ENCODE measurements at regions not wholly inside any gene's neighbourhood (a gene's known extent, or its start where the extent isn't known, plus 50 kb on each side); places are given as distances from the start of the nearest gene placed in this dataset.
A peak's percentile ranks its signal among the peaks of the same experiment; 100 is the strongest.
"Not testable (repeated sequence)": the region's sequence is repeated elsewhere in the genome, so short reads cannot be mapped to it uniquely, and the experiment has no call there.

DNA sequence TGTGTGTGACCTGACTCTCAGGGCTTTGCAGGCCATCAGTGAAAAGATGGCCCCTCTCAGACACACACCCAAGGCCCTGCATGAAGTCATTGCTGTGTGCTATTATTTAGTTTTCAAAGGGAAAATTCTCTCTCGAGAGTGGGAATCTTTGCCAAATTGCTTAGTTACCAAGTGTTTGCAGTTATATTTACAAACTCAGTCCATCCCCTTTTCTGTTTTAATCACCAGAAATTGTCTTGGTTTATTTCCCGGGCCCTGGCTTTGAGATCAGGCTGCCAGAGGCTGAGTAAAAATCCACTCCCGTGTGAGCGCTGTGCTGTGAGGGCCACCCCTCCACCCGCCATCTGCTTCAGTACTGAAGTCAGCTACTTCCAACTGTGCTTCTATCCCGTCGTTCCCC lies 163.1 kb downstream of the SOD2 start:
- Mint-ChIP-seq H3K4me3 (no peak overlapping the region), H3K9me3 (no peaks in the 10 kb centered on the region)

DNA sequence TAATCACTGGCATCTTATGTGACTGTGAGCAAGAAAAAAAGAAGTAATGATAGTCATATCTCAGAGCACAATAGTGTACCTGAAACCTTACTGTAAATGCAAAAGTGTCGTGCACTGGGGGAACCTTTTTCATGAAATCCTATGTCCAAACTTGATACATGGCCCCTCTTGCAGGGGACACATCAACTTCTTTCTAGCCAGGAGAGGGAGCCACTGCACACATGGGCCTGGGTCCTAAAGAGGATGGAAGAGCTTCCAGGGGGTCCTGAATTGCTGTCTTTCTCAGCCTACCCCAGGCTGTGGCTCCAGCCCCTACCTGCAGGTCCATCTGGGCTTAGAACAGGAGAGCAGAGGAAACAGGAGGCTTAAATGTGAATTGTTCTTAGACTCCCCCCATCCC lies 165.7 kb downstream of the SOD2 start:
- ATAC-seq (no peak), DNase-seq (ENCODE audit: low spot score) (no peak)
- Mint-ChIP-seq H3K4me1 (ENCODE audit: low read depth in 2 of 2) (no peaks in the 10 kb centered on the region), H3K27ac (no peak overlapping the region), H3K27me3 (peaks cover 23 to 54% of the 10 kb centered on the region in 2 donors), H3K9me3 (no peaks in the 10 kb centered on the region), H3K36me3 (no peaks in the 10 kb centered on the region), H3K4me3 (no peak overlapping the region)

More for the DNA sequence above, 163.1 kb downstream of the SOD2 start:
- DNase-seq (ENCODE audit: low spot score), result no peak
- H3K27ac Mint-ChIP-seq, result no peak overlapping the region
- H3K4me1 Mint-ChIP-seq (ENCODE audit: low read depth in 2 of 2), result no peaks in the 10 kb centered on the region
- H3K36me3 Mint-ChIP-seq, result no peaks in the 10 kb centered on the region
- no peak for ATAC-seq
- peaks cover 13 to 38% of the 10 kb centered on the region in 2 donors for H3K27me3 Mint-ChIP-seq

DNA sequence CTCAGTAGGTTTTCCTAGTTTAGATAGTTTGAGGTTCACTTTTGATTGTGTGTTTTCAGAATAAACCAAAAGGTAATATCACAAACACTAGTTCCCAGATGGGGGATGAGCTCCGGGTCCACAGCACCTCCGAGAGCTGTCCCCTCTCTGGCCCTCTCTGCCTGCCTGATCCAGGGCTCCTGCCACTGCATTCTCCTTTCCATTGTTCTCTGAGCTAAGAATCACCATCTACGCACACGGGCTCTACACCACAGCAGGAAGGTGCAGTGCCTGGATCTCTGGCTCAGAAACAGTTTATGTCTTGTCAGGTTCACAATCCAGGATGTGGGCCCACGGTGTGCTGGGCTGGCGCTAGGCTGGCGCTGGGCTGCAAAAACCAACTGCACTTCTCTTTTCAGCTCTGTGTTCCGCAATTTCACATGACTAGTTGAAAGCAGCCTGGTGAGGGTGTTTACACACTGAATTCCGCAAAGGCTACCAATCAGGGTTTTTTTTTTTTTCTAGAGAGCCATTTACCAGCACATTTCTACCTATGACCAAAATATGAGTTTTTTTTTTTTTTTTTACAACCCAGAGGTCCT lies 167.5 kb downstream of the SOD2 start:
- Mint-ChIP-seq H3K27me3 (peaks cover 23 to 54% of the 10 kb centered on the region in 2 donors), H3K36me3 (no peaks in the 10 kb centered on the region), H3K4me3 (no peak overlapping the region), H3K9me3 (no peaks in the 10 kb centered on the region), H3K27ac (no peak overlapping the region), H3K4me1 (ENCODE audit: low read depth in 2 of 2) (no peaks in the 10 kb centered on the region)
- DNase-seq (ENCODE audit: low spot score) (no peak), ATAC-seq (peak in 1 of 2 donors; percentile 38)

DNA sequence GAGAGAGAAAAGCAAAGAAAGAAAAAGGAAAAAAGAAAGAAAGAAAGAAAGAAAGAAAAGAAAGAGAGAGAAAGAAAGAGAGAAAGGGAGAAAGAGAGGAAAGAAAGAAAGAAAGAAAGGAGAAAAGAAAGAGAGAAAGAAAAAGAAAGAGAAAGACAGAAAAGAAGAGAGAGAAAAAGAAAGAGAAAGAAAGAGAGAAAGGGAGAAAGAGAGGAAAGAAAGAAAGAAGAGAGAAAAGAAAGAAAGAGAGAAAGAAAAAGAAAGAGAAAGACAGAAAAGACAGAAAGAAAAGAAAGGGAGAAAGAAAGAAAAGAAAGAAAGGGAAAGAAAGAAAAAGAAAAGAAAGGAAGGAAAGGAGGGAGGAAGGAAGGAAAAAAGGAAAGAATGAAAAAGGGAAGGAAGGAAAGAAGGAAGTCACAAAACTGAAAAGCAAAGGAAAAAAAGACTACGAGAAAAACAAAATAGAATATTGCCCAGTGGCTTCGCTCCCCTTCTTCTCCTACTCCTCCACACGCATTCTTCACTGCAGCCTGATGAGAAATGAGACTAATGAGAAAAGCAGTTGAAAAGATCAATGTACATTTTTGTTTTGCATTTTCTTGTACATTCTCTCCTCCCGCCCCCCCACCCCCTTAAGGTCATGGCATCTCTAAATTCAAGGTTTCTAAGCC lies 170.0 kb downstream of the SOD2 start:
- H3K9me3 Mint-ChIP-seq, result peaks cover 4% of the 10 kb centered on the region
- DNase-seq (ENCODE audit: low spot score) (no peak), ATAC-seq (no peak)
- H3K4me3 Mint-ChIP-seq, result no peak overlapping the region
- no peaks in the 10 kb centered on the region for H3K36me3 Mint-ChIP-seq
- no peaks in the 10 kb centered on the region for H3K4me1 Mint-ChIP-seq (ENCODE audit: low read depth in 2 of 2)
- H3K27ac Mint-ChIP-seq, result no peak overlapping the region
- H3K27me3 Mint-ChIP-seq, result peaks cover 34 to 50% of the 10 kb centered on the region in 2 donors

DNA sequence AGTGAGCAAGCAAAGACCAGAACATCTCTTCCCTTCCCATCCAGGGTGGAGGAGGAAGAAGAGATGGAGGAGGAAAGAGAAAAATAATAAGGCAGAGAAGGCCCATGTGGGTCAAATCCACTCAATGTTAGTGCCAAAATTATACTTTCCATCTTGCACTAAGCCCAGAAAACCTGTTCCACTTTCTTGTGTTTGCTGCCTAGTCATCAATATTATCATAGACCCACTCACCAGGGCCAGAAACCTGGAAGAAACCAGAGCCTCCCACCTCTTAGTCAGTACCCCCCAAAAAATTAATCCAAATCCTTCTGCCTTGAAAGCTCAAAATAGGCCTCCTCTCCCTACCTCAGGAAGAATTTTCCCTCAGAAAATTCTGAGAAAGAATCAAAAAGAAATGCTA lies 171.1 kb downstream of the SOD2 start:
- no peak overlapping the region for H3K27ac Mint-ChIP-seq
- no peak for DNase-seq (ENCODE audit: low spot score)
- peaks cover 5% of the 10 kb centered on the region for H3K9me3 Mint-ChIP-seq
- no peaks in the 10 kb centered on the region for H3K36me3 Mint-ChIP-seq
- H3K27me3 Mint-ChIP-seq, result peaks cover 40 to 52% of the 10 kb centered on the region in 2 donors
- ATAC-seq, result no peak
- H3K4me1 Mint-ChIP-seq (ENCODE audit: low read depth in 2 of 2), result no peaks in the 10 kb centered on the region
- no peak overlapping the region for H3K4me3 Mint-ChIP-seq

DNA sequence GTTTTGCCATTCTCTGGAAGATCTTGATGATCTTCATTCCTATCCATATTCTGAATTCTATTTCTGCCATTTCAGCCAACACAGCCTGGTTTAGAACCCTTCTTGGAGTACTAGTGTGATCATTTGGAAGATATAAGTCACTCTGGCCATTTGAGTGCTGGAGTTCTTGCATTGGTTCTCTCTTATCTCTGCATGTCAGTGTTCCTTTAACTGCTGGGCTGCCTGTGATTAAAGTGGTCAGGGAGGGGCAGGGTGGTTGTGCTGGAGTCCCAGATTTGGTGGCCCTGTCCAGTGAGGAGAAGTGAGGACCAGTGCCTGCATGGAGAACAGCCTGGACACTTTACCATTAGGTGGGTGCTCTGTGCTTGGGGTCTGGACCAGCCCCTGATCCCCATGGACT lies 173.0 kb downstream of the SOD2 start:
- DNase-seq (ENCODE audit: low spot score) (no peak), ATAC-seq (no peak)
- peaks cover 7% of the 10 kb centered on the region for H3K9me3 Mint-ChIP-seq
- peaks cover 38 to 54% of the 10 kb centered on the region in 2 donors for H3K27me3 Mint-ChIP-seq
- no peak overlapping the region for H3K27ac Mint-ChIP-seq
- no peak overlapping the region for H3K4me3 Mint-ChIP-seq
- no peaks in the 10 kb centered on the region for H3K36me3 Mint-ChIP-seq
- no peaks in the 10 kb centered on the region for H3K4me1 Mint-ChIP-seq (ENCODE audit: low read depth in 2 of 2)

- H3K27me3 Mint-ChIP-seq, result peaks cover 35 to 45% of the 10 kb centered on the region in 2 donors
- not testable (repeated sequence) for H3K27ac Mint-ChIP-seq; H3K4me1 Mint-ChIP-seq (ENCODE audit: low read depth in 2 of 2); ATAC-seq; H3K36me3 Mint-ChIP-seq; DNase-seq (ENCODE audit: low spot score); H3K4me3 Mint-ChIP-seq; H3K9me3 Mint-ChIP-seq
Observed at GRCh38 chr6:159515811-159516210, 177.2 kb downstream of the SOD2 start.

GRCh38 chr6:159513914-159514313 lies 179.1 kb downstream of the SOD2 start:
- Mint-ChIP-seq H3K4me1 (ENCODE audit: low read depth in 2 of 2) (no peaks in the 10 kb centered on the region), H3K4me3 (no peak overlapping the region), H3K9me3 (peaks cover 7% of the 10 kb centered on the region), H3K27ac (no peak overlapping the region), H3K36me3 (no peaks in the 10 kb centered on the region), H3K27me3 (peaks cover 30 to 44% of the 10 kb centered on the region in 2 donors)
- DNase-seq (ENCODE audit: low spot score), result no peak
- no peak for ATAC-seq

DNA sequence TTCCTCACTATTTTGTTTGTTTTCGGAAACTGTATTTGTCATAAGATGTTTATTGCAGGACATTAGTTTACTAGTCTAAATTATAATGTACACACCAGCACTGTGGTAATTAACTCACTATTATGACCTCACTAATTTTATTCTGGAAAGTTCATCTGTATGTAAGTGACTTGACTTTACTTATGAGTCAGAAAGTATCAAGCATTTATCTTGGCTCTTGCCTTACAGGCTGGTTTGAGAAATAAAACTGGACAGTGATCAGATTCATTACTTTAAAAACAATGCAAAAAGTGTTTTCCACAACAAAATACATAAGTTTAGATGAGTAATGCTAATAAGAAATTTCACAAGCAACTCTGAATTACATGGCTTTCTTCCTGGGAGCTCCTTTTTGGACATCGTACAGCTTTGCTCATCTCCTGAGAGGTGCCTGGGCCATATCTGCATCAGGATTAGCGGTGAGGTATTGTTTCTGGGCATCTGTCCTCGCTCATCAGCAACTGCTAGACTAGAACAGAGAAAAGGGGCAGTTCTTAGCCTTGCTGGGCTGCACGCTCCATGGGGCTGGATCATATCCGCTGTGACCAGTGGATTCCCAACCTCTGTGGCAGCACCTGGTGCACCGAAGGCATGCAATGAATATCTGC lies 179.8 kb downstream of the SOD2 start:
- peaks cover 3% of the 10 kb centered on the region for H3K9me3 Mint-ChIP-seq
- H3K36me3 Mint-ChIP-seq, result no peaks in the 10 kb centered on the region
- H3K27me3 Mint-ChIP-seq, result peaks cover 24 to 36% of the 10 kb centered on the region in 2 donors
- H3K27ac Mint-ChIP-seq, result no peak overlapping the region
- ATAC-seq (no peak), DNase-seq (ENCODE audit: low spot score) (no peak)
- no peak overlapping the region for H3K4me3 Mint-ChIP-seq
- H3K4me1 Mint-ChIP-seq (ENCODE audit: low read depth in 2 of 2), result no peaks in the 10 kb centered on the region

DNA sequence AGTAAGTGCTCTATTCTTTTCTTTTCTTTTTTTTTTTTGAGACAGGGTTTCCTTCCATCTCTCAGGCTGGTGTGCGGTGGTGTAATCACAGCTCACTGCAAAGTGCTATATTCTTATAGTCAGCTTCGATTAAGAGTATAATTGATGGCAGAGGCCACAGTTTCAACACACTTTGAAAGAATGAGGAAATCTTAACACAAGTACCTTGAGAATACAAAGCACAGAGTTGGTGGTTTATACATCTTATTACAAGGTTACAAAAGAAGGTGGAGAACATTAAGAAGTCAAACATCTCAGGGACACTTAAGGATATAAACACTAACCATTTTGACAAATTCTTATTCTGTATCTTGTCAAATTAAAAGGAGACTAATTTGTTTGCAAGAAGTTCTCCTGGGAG lies 180.5 kb downstream of the SOD2 start:
- no peak overlapping the region for H3K27ac Mint-ChIP-seq
- DNase-seq (ENCODE audit: low spot score) (no peak), ATAC-seq (no peak)
- no peak overlapping the region for H3K4me3 Mint-ChIP-seq
- H3K27me3 Mint-ChIP-seq, result peaks cover 18 to 30% of the 10 kb centered on the region in 2 donors
- H3K36me3 Mint-ChIP-seq, result no peaks in the 10 kb centered on the region
- H3K9me3 Mint-ChIP-seq, result peaks cover 3% of the 10 kb centered on the region
- H3K4me1 Mint-ChIP-seq (ENCODE audit: low read depth in 2 of 2), result no peaks in the 10 kb centered on the region

GRCh38 chr6:159512104-159512503 lies 180.9 kb downstream of the SOD2 start:
- Mint-ChIP-seq H3K9me3 (peaks cover 3% of the 10 kb centered on the region), H3K36me3 (no peaks in the 10 kb centered on the region), H3K27ac (no peak overlapping the region), H3K4me1 (ENCODE audit: low read depth in 2 of 2) (no peaks in the 10 kb centered on the region), H3K4me3 (no peak overlapping the region), H3K27me3 (peaks cover 15 to 26% of the 10 kb centered on the region in 2 donors)
- no peak for ATAC-seq
- no peak for DNase-seq (ENCODE audit: low spot score)

DNA sequence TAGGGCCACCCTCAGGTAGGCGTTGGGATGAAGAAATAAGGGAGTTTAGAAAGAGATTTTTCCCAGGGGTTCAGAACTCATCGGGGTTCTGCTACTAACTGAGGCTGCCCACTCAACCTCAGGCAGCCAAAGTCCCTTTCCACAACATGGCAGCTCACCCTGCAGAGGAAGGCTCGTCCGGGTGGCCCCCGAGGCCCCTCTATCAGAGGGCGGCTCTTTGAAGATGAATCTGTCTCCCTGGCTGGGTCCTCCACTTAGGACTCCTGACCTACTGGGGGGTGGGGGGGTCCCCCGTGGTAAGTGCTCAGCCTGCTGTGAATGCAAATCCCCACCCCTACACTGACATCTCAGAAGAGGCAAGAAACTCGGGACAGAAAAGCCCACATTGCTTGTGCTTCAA lies 182.9 kb downstream of the SOD2 start:
- no peaks in the 10 kb centered on the region for H3K4me1 Mint-ChIP-seq (ENCODE audit: low read depth in 2 of 2)
- H3K36me3 Mint-ChIP-seq, result no peaks in the 10 kb centered on the region
- ATAC-seq (no peak), DNase-seq (ENCODE audit: low spot score) (no peak)
- H3K27me3 Mint-ChIP-seq, result peaks cover 8 to 9% of the 10 kb centered on the region in 2 donors
- no peaks in the 10 kb centered on the region for H3K9me3 Mint-ChIP-seq
- H3K4me3 Mint-ChIP-seq, result no peak overlapping the region
- H3K27ac Mint-ChIP-seq, result no peak overlapping the region

- H3K27ac Mint-ChIP-seq, result no peak overlapping the region
- no peak for DNase-seq (ENCODE audit: low spot score)
- no peaks in the 10 kb centered on the region for H3K4me1 Mint-ChIP-seq (ENCODE audit: low read depth in 2 of 2)
- H3K27me3 Mint-ChIP-seq, result peaks cover 8 to 9% of the 10 kb centered on the region in 2 donors
- H3K9me3 Mint-ChIP-seq, result no peaks in the 10 kb centered on the region
- H3K36me3 Mint-ChIP-seq, result no peaks in the 10 kb centered on the region
- no peak overlapping the region for H3K4me3 Mint-ChIP-seq
- ATAC-seq, result no peak
Observed at GRCh38 chr6:159508931-159509330, 184.1 kb downstream of the SOD2 start.

- DNase-seq (ENCODE audit: low spot score) (no peak), ATAC-seq (peak; percentile 7 to 26)
- Mint-ChIP-seq H3K36me3 (no peaks in the 10 kb centered on the region), H3K9me3 (no peaks in the 10 kb centered on the region), H3K4me1 (ENCODE audit: low read depth in 2 of 2) (no peaks in the 10 kb centered on the region), H3K4me3 (no peak overlapping the region), H3K27me3 (peaks cover 0 to 3% of the 10 kb centered on the region in 2 donors), H3K27ac (no peak overlapping the region)
Observed at GRCh38 chr6:159506048-159506447, 187.0 kb downstream of the SOD2 start.

All from natural killer cell treated with Interleukin-12 subunit alpha and Interleukin-12 subunit beta and Interleukin-15 and Interleukin-18, amount 100 ng/mL, for 72 hours (primary cell).